T-helper 17 cell (primary cell): ENCODE measurements at regions not wholly inside any gene's neighbourhood (a gene's known extent, or its start where the extent isn't known, plus 50 kb on each side); places are given as distances from the start of the nearest gene placed in this dataset.
A peak's percentile ranks its signal among the peaks of the same experiment; 100 is the strongest.

Source experiments
- ATAC-seq: fragments of 150-1000 bp; cut with Tn5 transposase; 2 replicates; pipeline ENCODE4 v1.10.0; 2021; ENCODE audit warnings: mild to moderate bottlenecking, moderate library complexity
- DNase-seq, 3 donors: peaks; one replicate each; pipeline versions ENCODE4 v3.0.0 to v3.0.0-alpha.2; 2020 to 2021
- H3K9me3 ChIP-seq: one replicate; pipeline ENCODE4 v1.7.0; 2013; ENCODE audit warnings: low read length, mild to moderate bottlenecking; ENCODE audit not compliant: control insufficient read depth, poor library complexity, severe bottlenecking
- H3K27ac Mint-ChIP-seq: one replicate; pipeline ENCODE4 v1.8.0; 2022; ENCODE audit warnings: mild to moderate bottlenecking, moderate library complexity, mixed read lengths
- H3K27me3 Mint-ChIP-seq: one replicate; pipeline ENCODE4 v1.8.0; 2022; ENCODE audit warnings: mixed read lengths
- H3K36me3 Mint-ChIP-seq: one replicate; pipeline ENCODE4 v1.8.0; 2022; ENCODE audit warnings: low read depth, mixed read lengths
- H3K4me1 Mint-ChIP-seq: one replicate; pipeline ENCODE4 v1.8.0; 2022; ENCODE audit warnings: mild to moderate bottlenecking, mixed read lengths
- H3K4me3 Mint-ChIP-seq: one replicate; pipeline ENCODE4 v1.8.0; 2022; ENCODE audit warnings: mild to moderate bottlenecking, moderate library complexity, mixed read lengths

DNA sequence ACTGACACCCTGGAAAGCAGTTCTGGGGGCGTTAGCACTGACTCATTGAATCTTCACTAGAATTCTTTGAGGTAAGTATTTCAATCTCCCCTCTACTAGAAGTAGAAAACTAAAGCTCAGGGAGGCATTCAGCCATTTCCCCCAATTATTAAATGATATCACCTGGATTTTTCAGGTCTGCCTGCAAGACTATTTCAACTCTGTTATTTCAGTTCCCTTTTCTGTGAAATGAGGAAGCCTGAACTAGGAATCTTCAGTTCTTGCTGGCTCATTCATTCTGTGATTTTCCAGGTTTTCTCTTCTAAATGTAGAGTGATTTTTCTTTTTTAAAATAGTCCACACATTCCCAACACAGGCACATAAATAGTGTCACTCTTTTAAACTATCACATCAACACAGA, 337.0 kb upstream of the NR5A2 start:
- no peak for DNase-seq
- peaks cover 3% of the 10 kb centered on the region for H3K36me3 Mint-ChIP-seq
- no peak overlapping the region for H3K4me3 Mint-ChIP-seq
- H3K4me1 Mint-ChIP-seq = no peaks in the 10 kb centered on the region
- H3K27ac Mint-ChIP-seq = no peak overlapping the region
- ATAC-seq = no peak
- H3K27me3 Mint-ChIP-seq = peaks cover 61% of the 10 kb centered on the region
- peaks cover 2% of the 10 kb centered on the region for H3K9me3 ChIP-seq

DNA sequence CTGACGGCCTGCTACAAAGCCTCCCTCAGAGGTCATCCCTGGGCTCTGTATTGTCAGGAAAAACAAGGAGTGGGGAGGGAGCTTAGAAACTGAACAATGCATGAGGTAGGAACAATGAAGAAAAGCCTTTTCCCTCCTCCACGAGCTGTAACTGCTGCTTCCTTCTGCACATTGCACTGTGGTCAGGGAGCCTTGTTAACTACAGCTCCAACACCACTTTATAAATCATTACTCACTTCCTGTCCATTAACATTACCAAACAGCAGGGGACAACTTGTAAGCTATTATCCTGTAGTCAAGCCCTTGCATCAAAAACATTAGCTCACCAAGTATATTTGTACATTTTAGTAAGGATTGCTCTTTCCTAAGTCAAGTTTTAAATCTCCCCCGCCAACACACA, 336.0 kb upstream of the NR5A2 start:
- no peak overlapping the region for H3K4me3 Mint-ChIP-seq
- DNase-seq = no peak
- H3K9me3 ChIP-seq = peaks cover 2% of the 10 kb centered on the region
- H3K27ac Mint-ChIP-seq = no peak overlapping the region
- ATAC-seq = no peak
- no peaks in the 10 kb centered on the region for H3K4me1 Mint-ChIP-seq
- peaks cover 3% of the 10 kb centered on the region for H3K36me3 Mint-ChIP-seq
- peaks cover 61% of the 10 kb centered on the region for H3K27me3 Mint-ChIP-seq

DNA sequence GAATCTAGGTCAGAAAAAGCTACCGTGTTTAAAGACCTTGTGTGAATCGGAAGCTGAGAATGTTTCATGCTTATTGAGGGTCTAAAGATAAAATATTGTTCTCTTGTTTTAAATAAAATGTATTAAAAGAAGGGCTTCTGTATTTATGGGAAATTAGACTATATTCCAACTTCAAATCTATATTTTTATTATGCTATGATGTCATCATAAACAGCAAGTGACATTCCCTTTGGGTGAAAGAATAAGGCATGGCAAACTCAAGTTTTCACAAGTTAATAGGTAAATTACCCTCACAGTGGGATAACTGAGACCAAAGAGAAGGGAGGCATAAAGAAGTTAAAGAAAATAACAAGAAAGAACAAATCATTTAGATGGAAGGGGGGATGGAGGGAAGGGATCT, 333.8 kb upstream of the NR5A2 start:
- no peaks in the 10 kb centered on the region for H3K4me1 Mint-ChIP-seq
- ATAC-seq = no peak
- H3K27me3 Mint-ChIP-seq = peaks cover 44% of the 10 kb centered on the region
- no peak overlapping the region for H3K4me3 Mint-ChIP-seq
- no peak overlapping the region for H3K27ac Mint-ChIP-seq
- peaks cover 5% of the 10 kb centered on the region for H3K36me3 Mint-ChIP-seq
- H3K9me3 ChIP-seq = peaks cover 2% of the 10 kb centered on the region
- no peak for DNase-seq

DNA sequence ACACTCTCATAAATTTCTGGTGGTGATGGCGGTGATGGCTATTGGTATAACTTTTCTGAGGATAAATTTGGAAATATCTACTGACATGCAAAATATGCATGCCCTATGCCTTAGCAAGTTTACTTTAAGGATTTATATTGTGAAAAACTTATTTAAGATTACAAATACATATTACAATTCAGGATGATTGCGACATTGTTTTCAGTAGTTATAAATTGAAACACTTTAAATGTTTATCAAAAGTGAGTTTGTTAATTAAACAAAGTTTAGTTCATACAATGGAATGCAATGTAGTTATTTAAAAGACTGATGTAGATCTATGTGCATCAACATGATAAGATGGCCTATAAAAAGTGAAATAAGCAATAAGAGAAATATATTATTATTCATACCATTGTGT, 331.3 kb upstream of the NR5A2 start:
- ATAC-seq = no peak
- H3K9me3 ChIP-seq = peaks cover 2% of the 10 kb centered on the region
- Mint-ChIP-seq H3K4me3 (no peak overlapping the region), H3K36me3 (peaks cover 5% of the 10 kb centered on the region), H3K27ac (no peak overlapping the region), H3K4me1 (peaks cover 10% of the 10 kb centered on the region), H3K27me3 (peaks cover 30% of the 10 kb centered on the region)
- DNase-seq = no peak

DNA sequence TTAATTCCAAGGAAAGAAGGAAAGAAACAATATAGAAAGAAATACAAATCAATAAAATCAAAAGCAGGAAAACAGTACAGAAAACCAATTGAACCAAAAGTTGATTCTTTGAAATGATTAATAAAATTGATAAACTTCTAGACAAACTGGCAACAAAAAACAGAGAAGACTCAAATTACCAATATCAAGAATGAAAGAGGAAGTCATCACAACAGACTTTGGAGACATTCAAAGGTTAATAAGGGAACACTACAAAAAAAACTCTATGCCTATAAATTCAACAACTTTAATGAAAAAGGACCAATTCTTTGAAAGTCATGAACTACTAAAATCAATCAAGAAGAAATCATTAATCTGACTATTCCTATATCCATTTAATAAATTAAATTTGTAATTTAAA, 329.3 kb upstream of the NR5A2 start:
- DNase-seq = no peak
- H3K9me3 ChIP-seq = peaks cover 2% of the 10 kb centered on the region
- no peak for ATAC-seq
- Mint-ChIP-seq H3K4me1 (peaks cover 10% of the 10 kb centered on the region), H3K36me3 (peaks cover 2% of the 10 kb centered on the region), H3K27ac (no peak overlapping the region), H3K4me3 (no peak overlapping the region), H3K27me3 (peaks cover 14% of the 10 kb centered on the region)

DNA sequence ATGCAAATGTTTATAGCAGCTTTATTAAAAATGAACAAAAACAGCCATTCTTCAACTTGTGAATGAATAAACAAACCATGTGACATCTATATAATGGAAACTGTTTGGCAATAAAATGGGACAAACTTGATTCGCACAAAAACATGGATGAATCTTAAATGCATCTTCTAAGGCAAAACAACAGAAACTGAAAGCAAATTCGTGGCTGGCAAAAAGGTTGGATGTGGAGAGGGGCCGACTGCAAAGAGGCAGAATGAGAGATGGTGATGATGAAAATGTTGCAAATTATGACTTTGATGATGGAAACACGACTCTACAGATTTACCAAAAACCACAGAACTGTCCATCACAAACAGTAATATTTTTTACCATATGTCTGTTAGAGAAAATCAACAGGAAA, 327.0 kb upstream of the NR5A2 start:
- no peaks in the 10 kb centered on the region for H3K9me3 ChIP-seq
- Mint-ChIP-seq H3K4me1 (peaks cover 10% of the 10 kb centered on the region), H3K36me3 (peaks cover 2% of the 10 kb centered on the region), H3K4me3 (peak overlapping the region; percentile 6), H3K27ac (no peak overlapping the region), H3K27me3 (peaks cover 18% of the 10 kb centered on the region)
- ATAC-seq (no peak), DNase-seq (no peak)

DNA sequence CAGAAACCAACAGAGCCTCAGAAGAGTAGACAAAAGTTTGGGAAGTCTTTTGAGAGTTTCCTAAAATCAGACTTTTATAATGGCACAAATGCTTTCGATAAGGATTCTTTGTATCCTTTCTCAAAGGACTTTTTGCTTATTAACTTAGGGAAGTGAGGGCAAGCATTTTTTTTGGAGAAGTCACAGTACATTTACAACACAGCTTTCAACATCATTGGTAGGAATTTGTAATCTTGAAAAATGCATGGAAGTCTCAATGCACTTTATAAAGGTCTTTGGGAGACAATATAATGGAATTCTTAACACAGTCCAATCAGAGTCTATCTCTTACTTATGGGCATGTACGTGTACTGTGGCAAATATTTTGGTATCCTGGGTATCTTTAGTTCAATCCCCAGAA, 325.8 kb upstream of the NR5A2 start:
- DNase-seq (no peak), ATAC-seq (no peak)
- Mint-ChIP-seq H3K27me3 (peaks cover 23% of the 10 kb centered on the region), H3K27ac (no peak overlapping the region), H3K4me1 (peaks cover 10% of the 10 kb centered on the region), H3K36me3 (peaks cover 2% of the 10 kb centered on the region), H3K4me3 (no peak overlapping the region)
- no peaks in the 10 kb centered on the region for H3K9me3 ChIP-seq

DNA sequence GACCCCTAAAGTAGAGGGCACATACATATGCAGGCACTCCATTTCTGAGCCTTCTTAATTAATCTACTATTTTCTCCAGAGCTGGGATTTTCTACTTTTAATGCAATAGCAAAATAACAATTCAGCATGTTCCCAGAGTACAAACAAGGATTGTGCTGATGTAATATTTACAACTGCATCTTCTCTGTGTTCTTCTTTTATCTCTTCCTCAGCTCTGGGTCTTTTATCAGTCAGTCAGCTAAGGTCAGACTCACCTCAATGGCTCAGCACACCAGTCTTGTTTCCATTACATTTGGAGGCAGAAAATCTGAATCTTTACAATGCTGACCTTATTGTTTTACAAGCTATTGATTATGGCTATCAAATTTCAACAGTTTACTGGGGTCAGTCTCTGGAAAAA, 323.3 kb upstream of the NR5A2 start:
- DNase-seq (no peak), ATAC-seq (no peak)
- no peak overlapping the region for H3K4me3 Mint-ChIP-seq
- H3K9me3 ChIP-seq = peaks cover 3% of the 10 kb centered on the region
- peaks cover 23% of the 10 kb centered on the region for H3K27me3 Mint-ChIP-seq
- peaks cover 10% of the 10 kb centered on the region for H3K4me1 Mint-ChIP-seq
- H3K27ac Mint-ChIP-seq = no peak overlapping the region
- no peaks in the 10 kb centered on the region for H3K36me3 Mint-ChIP-seq

DNA sequence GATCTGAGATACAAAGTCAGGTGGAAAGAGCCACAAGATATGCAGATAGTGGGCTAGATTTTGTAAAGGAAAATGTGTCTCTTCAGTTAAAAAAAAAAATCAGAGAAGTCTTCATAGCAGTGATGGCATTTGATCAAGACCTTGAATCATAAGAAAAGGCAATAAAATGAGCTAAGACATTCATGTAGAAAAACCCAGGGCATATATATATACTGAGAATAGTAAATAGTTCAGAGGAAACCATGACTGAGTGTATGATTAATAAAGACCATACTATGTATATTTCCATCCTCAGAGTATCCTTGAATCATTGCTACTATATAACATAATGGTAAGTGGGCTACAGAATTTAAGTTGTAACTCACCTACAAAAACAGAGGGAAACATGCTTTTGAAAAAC, 321.7 kb upstream of the NR5A2 start:
- DNase-seq = no peak
- Mint-ChIP-seq H3K4me1 (no peaks in the 10 kb centered on the region), H3K4me3 (no peak overlapping the region), H3K27ac (no peak overlapping the region), H3K36me3 (no peaks in the 10 kb centered on the region), H3K27me3 (peaks cover 23% of the 10 kb centered on the region)
- peaks cover 3% of the 10 kb centered on the region for H3K9me3 ChIP-seq
- no peak for ATAC-seq

DNA sequence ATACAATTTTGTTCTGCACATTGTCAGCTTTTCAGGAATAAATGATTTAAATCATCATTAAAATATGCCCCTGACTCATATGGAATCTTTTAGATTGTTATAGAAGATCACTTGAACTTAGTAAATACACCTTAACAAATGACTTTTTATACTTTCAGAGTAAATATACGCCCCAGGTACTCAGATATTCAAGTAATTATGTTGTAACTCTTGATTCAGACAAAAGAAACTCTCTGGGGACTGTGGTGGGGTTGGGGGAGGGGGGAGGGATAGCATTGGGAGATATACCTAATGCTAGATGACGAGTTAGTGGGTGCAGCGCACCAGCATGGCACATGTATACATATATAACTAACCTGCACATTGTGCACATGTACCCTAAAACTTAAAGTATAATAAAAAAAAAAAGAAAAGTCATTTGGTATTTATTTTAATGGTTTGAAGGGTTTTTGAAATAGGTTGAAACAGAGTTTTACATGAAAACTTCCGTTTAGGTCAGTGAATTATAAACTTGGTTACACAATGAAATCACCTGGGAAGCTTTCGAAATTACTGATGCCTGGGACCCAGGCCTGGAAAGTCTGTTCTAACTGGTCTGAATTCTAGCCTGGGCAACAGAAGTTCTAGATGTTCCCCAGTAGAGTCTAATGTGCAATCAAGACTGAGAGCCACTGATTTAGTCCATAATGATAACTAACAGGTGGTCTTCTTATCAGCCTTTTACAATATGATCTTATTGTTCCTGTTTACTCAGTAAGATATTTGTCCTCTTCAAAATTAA, 320.5 kb upstream of the NR5A2 start:
- H3K27me3 Mint-ChIP-seq = peaks cover 23% of the 10 kb centered on the region
- no peak overlapping the region for H3K4me3 Mint-ChIP-seq
- H3K27ac Mint-ChIP-seq = no peak overlapping the region
- peaks cover 3% of the 10 kb centered on the region for H3K9me3 ChIP-seq
- H3K36me3 Mint-ChIP-seq = no peaks in the 10 kb centered on the region
- ATAC-seq (no peak), DNase-seq (no peak)
- no peaks in the 10 kb centered on the region for H3K4me1 Mint-ChIP-seq

DNA sequence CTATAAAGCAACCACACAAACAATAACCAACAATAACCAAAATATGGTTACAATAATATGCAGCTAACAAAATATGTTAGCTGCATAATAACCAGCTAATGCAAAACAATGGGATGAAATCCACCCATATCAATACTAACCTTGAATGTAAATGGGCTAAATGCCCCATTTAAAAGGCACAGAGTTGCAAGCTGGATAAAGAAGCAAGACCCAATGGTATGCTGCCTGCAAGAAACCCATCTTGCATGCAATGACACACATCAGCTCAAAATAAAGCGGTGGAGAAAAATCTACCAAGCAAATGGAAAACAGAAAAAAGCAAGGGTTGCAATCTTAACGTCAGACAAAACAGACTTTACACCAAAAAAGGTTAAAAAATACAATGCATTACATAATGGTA, 316.5 kb upstream of the NR5A2 start:
- Mint-ChIP-seq H3K36me3 (no peaks in the 10 kb centered on the region), H3K27ac (no peak overlapping the region), H3K4me1 (no peaks in the 10 kb centered on the region), H3K4me3 (no peak overlapping the region), H3K27me3 (peaks cover 7% of the 10 kb centered on the region)
- no peak for ATAC-seq
- DNase-seq = no peak
- H3K9me3 ChIP-seq = peaks cover 3% of the 10 kb centered on the region

DNA sequence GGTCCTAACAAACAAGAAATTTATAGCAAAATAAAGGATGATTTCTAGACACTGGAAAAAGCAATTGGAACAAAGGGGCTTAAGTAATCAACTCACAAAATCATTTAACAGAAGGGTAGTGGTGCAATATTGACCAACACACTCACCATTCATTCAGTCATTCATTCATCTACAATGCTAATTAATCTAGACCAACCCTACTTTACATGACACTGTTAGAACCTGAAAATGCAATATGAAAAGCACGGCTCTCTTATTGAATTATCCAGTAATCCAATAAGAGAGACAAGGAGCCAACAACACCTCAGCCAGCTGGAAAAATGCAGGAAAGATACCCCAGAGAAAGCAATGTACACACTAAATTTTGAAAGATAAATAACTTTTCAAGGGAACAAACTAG, 310.8 kb upstream of the NR5A2 start:
- Mint-ChIP-seq H3K27me3 (peaks cover 9% of the 10 kb centered on the region), H3K4me1 (no peaks in the 10 kb centered on the region), H3K36me3 (no peaks in the 10 kb centered on the region), H3K4me3 (no peak overlapping the region), H3K27ac (no peak overlapping the region)
- no peaks in the 10 kb centered on the region for H3K9me3 ChIP-seq
- no peak for DNase-seq
- ATAC-seq = no peak

DNA sequence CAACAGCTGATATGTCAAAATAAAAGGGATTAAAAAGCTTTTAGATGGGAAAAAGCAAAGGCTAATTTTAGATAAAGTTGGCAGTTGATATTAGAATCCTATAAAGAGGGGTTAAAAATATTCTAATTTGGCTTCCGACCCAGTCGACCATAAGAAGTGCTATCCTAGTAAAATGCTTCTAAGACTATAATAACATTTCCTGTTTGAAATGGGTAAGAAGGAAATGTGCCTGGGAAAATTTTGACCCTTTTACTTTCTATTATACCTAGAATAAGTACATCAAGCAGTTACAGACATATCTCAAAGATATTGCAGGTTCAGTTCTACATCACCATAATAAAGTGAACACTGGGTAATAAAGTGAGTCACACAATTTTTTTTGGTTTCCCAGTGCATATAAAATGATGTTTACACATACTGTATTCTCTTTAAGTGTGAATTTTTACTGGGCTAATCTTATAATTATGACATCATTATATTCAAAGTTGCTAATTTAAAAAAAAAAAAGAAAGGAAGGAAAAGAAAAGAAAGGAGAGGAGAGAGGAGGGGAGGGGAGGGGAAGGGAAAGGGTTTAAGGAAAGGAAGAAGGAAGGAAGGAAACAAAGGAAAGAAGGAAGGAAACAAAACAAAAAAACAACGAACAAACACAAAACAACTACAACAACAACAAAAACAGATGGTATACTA, 308.2 kb upstream of the NR5A2 start:
- Mint-ChIP-seq H3K4me1 (no peaks in the 10 kb centered on the region), H3K27ac (no peak overlapping the region), H3K4me3 (no peak overlapping the region), H3K27me3 (peaks cover 21% of the 10 kb centered on the region), H3K36me3 (no peaks in the 10 kb centered on the region)
- no peaks in the 10 kb centered on the region for H3K9me3 ChIP-seq
- DNase-seq (no peak), ATAC-seq (no peak)

DNA sequence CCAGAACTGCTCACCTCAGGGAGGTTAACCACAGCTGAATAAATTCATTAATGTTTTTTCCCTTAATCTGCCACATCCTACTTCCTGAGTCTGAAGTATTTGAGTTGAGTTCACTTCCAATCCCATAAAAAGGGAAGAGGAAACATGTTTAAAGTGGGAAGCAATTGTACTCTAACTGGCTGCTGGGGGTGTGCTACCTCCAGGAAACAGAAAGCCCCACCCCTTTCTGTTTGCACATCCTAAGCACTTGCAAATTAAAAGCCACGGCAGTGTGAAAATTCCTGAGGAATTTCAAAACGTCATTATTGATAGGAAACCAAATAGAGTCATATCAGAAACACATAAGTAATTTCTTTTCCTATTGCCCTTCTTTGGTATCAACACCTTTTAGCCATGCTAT, 307.0 kb upstream of the NR5A2 start:
- no peak overlapping the region for H3K4me3 Mint-ChIP-seq
- peaks cover 30% of the 10 kb centered on the region for H3K27me3 Mint-ChIP-seq
- ATAC-seq = no peak
- no peak for DNase-seq
- H3K27ac Mint-ChIP-seq = no peak overlapping the region
- H3K36me3 Mint-ChIP-seq = no peaks in the 10 kb centered on the region
- H3K9me3 ChIP-seq = no peaks in the 10 kb centered on the region
- H3K4me1 Mint-ChIP-seq = peaks cover 3% of the 10 kb centered on the region
